GM12892 (cell line): ENCODE measurements at regions not wholly inside any gene's neighbourhood (a gene's known extent, or its start where the extent isn't known, plus 50 kb on each side); places are given as distances from the start of the nearest gene placed in this dataset.

ENCODE experiments used
- POLR2AphosphoS5 ChIP-seq: IDR thresholded peaks from 2 replicates; pipeline ENCODE4 v1.6.1; 2011; ENCODE audit warnings: low read depth, low read length, control low read depth
- TAF1 ChIP-seq: IDR thresholded peaks from 2 replicates; pipeline ENCODE4 v1.6.1; 2011; ENCODE audit warnings: low read depth, mild to moderate bottlenecking, control low read depth, low read length, borderline replicate concordance

DNA sequence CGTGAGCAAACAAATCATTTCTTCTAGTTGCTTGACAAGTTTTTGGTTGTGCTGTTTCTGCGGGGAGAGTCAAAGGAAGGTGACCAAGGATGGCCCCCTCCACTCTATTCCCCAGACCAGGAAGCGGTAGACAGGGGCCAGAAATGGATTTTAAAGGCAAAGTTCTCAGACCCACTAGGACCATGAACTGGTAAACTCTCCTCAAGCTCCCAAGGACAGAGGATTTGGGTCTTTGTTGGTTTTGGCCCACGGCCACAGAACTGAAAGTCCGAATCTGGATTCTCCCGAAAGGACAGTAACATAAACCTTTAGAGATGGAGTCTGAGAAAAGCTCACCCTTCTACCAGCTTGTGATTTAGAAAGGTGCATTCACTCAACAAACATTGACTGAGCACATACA, 85.9 kb upstream of the C2CD4B start:
- no peak for TF ChIP-seq POLR2AphosphoS5
- TF ChIP-seq TAF1 = no peak
